ENCODE measurements at regions not wholly inside any gene's neighbourhood (a gene's known extent, or its start where the extent isn't known, plus 50 kb on each side); places are given as distances from the start of the nearest gene placed in this dataset.

- TF ChIP-seq CTCF (IDR thresholded peaks at IDR 0.05; ENCODE audit: low read depth, low read length, poor library complexity, severe bottlenecking) (no peak), EZH2phosphoT487 (IDR thresholded peaks at IDR 0.05; ENCODE audit: borderline replicate concordance, low read length) (no peak)
Observed at GRCh38 chr11:120020486-120020885, 117.4 kb downstream of the TRIM29 start.
